Type B pancreatic cell (in vitro differentiated cells): ENCODE measurements at regions not wholly inside any gene's neighbourhood (a gene's known extent, or its start where the extent isn't known, plus 50 kb on each side); places are given as distances from the start of the nearest gene placed in this dataset.

Experiments
- DNase-seq: peaks from one replicate; pipeline ENCODE4 v3.0.0; 2021; ENCODE audit warnings: mixed read lengths; ENCODE audit not compliant: unreplicated experiment; ENCODE audit errors: extremely low spot score
- H3K27ac Mint-ChIP-seq: 2 replicates; pipeline ENCODE4 v1.8.0; 2021; ENCODE audit warnings: mild to moderate bottlenecking, mixed read lengths
- H3K27me3 Mint-ChIP-seq: 2 replicates; pipeline ENCODE4 v1.8.0; 2021; ENCODE audit warnings: mixed read lengths
- H3K36me3 Mint-ChIP-seq: 2 replicates; pipeline ENCODE4 v1.8.0; 2021; ENCODE audit warnings: mixed read lengths
- H3K4me1 Mint-ChIP-seq: one replicate; pipeline ENCODE4 v1.8.0; 2021; ENCODE audit warnings: mixed read lengths; ENCODE audit not compliant: unreplicated experiment
- H3K4me3 Mint-ChIP-seq: 2 replicates; pipeline ENCODE4 v1.8.0; 2021; ENCODE audit warnings: mild to moderate bottlenecking, mixed read lengths
- H3K9me3 Mint-ChIP-seq: 2 replicates; pipeline ENCODE4 v1.8.0; 2021; ENCODE audit warnings: mixed read lengths
- TF ChIP-seq, protein P1 (sequence below): fragments of 200-600 bp; sonication (generic); conservative IDR thresholded peaks from 2 replicates; pipeline ENCODE4 v1.5.0; 2021; ENCODE audit warnings: antibody characterized with exemption, mild to moderate bottlenecking

DNA sequence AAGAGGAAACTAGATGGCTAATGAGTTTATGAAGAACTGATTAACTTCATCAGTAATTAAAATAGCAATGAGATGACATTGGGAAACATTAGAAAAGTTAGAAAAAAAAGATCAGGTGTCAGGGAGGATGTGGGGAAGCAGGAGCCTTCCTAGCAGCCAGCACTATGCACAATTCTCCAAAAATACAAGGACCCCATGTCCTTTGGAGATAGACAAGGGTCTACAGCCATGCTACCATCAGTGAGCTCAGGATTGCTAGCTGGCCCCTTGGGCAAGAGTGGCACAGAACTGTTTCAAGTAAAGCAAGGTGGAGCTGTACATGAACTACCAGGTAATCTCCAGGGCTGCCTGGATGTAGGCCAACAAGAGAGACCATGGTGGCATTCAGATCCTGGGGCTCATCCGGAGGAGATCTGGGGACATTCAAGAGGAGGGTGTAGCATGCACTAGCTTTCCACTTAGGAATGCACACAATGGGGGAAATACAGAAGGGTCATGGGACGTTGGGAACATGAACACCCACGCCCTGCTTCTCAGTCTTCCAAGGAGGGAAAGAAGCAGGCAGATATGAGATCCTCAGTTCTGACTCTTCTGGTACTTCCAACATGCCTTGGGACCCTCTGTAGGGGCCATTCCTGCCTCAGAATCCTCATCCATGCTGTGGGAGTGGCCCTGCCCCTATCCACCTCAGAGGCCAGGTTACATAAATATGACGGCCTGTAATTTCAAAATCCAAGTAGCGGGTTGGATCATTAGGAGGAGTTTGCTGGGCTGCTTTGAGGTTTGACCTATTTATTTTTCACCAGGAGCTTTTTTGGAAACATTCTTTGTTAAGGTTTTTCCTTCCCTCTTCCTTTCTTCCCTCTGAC lies 82.2 kb upstream of the HABP2 start:
- TF ChIP-seq, protein P1, sequence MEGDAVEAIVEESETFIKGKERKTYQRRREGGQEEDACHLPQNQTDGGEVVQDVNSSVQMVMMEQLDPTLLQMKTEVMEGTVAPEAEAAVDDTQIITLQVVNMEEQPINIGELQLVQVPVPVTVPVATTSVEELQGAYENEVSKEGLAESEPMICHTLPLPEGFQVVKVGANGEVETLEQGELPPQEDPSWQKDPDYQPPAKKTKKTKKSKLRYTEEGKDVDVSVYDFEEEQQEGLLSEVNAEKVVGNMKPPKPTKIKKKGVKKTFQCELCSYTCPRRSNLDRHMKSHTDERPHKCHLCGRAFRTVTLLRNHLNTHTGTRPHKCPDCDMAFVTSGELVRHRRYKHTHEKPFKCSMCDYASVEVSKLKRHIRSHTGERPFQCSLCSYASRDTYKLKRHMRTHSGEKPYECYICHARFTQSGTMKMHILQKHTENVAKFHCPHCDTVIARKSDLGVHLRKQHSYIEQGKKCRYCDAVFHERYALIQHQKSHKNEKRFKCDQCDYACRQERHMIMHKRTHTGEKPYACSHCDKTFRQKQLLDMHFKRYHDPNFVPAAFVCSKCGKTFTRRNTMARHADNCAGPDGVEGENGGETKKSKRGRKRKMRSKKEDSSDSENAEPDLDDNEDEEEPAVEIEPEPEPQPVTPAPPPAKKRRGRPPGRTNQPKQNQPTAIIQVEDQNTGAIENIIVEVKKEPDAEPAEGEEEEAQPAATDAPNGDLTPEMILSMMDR, result no peak
- no peak for DNase-seq
- H3K27ac Mint-ChIP-seq, result no peak overlapping the region
- H3K4me3 Mint-ChIP-seq, result no peak overlapping the region
- H3K4me1 Mint-ChIP-seq, result no peaks in the 10 kb centered on the region
- peaks cover 3% of the 10 kb centered on the region for H3K27me3 Mint-ChIP-seq
- no peaks in the 10 kb centered on the region for H3K36me3 Mint-ChIP-seq
- H3K9me3 Mint-ChIP-seq, result peaks cover 9% of the 10 kb centered on the region

DNA sequence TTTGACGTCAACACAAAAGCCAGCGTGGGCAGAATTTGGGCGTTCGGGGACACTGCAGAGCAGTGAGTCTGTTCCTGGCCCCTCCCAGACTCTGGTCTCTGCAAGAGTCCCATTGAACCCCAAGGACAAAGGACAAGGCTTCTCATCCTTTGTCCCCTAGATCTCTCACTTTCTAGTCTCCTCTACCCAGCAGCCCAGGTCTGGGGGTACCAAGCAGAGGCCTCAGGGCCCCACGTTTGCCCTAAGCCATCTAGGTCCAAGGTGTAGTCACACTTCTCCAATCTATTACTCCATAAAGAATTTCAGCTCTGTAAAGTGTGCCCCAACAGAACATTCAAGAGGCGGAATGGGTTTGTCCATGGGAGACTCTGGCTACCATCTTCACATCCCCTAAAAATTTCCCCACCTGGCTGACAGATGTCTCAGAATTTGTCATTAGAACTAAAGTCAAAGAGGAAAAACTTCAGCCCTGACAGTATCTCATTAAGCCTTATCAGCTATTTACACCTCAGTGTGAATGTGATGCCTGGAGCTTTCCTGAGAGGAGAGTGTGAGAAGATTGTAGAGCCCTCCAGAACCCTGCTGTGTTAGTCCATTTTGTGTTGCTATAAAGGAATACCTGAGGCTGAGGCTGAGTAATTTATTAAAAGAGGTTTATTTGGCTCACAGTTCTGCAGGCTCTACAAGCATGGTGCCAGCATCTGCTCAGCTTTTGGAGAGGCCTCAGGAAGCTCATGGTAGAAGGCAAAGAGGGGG lies 81.4 kb upstream of the HABP2 start:
- no peaks in the 10 kb centered on the region for H3K36me3 Mint-ChIP-seq
- H3K9me3 Mint-ChIP-seq, result peaks cover 9% of the 10 kb centered on the region

DNA sequence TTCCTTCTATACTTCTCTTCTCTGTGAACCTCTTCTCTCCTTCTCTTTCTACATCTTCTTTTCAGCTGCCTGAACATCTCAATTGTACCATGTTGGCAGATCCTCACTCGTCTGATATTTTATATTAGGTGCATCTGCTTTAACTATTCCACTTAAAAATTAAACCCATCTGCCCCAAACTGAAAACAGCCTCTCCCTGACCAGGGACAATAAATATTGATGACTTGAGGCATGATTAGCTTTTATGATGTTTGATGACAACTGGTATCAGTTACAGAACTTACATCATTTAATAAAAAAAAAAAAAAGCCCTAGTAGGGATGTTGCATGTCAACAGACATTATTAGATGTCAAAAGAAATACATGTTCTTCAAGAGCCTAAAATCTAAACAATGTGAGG lies 79.8 kb upstream of the HABP2 start:
- H3K9me3 Mint-ChIP-seq, result peaks cover 9% of the 10 kb centered on the region
- H3K4me1 Mint-ChIP-seq, result no peaks in the 10 kb centered on the region
- H3K27me3 Mint-ChIP-seq, result peaks cover 9% of the 10 kb centered on the region
- no peaks in the 10 kb centered on the region for H3K36me3 Mint-ChIP-seq
- no peak overlapping the region for H3K27ac Mint-ChIP-seq
- no peak for DNase-seq
- TF ChIP-seq, protein P1, result no peak
- no peak overlapping the region for H3K4me3 Mint-ChIP-seq

More for the DNA sequence above, 81.4 kb upstream of the HABP2 start:
- H3K27ac Mint-ChIP-seq, result no peak overlapping the region
- peaks cover 9% of the 10 kb centered on the region for H3K27me3 Mint-ChIP-seq
- no peak overlapping the region for H3K4me3 Mint-ChIP-seq
- TF ChIP-seq, protein P1, result no peak
- H3K4me1 Mint-ChIP-seq, result no peaks in the 10 kb centered on the region
- no peak for DNase-seq

DNA sequence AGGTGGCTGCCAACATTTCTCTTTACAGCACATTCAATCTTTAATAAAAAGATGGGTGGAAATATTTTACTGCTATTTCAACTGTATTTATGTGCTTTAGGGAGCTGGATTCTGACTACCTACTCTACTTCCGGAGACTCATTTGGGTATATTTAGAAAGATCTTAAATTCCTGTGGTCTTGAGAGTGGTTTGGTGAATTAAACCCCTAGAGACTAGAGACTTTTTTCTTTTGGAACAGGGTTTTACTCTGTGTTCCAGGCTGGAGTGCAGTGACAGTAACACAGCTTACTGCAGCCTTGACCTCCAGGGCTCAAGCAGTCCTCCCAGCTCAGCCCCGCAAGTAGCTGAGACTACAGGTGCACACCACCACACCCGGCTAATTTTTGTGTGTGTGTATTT lies 79.0 kb upstream of the HABP2 start:
- H3K27ac Mint-ChIP-seq, result no peak overlapping the region
- H3K9me3 Mint-ChIP-seq, result peaks cover 9% of the 10 kb centered on the region

DNA sequence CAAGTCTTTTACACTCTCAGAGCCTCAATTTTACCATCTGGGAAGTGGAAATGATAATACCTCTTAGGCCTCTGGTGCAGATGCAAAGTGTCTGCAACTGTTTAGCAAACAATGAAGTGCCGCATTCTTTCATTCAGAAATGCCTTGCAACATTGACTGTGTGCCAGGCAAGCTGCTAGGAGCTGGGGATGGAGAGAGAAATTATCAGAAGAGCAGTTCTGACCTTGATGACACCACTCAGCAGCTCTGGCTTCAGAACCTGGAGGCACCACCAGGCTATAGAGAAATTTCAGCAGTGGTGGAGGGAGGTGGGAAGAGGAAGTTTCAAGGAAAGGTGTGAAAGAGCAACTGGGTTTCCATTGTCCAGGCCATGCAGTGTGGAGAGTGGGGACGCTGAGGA lies 78.1 kb upstream of the HABP2 start:
- Mint-ChIP-seq H3K4me3 (no peak overlapping the region), H3K27me3 (peaks cover 9% of the 10 kb centered on the region), H3K36me3 (no peaks in the 10 kb centered on the region), H3K4me1 (no peaks in the 10 kb centered on the region), H3K27ac (no peak overlapping the region), H3K9me3 (peaks cover 12% of the 10 kb centered on the region)
- TF ChIP-seq, protein P1, result no peak
- DNase-seq, result no peak

More for the DNA sequence above, 79.0 kb upstream of the HABP2 start:
- no peaks in the 10 kb centered on the region for H3K4me1 Mint-ChIP-seq
- no peak for DNase-seq
- no peaks in the 10 kb centered on the region for H3K36me3 Mint-ChIP-seq
- no peak overlapping the region for H3K4me3 Mint-ChIP-seq
- peaks cover 9% of the 10 kb centered on the region for H3K27me3 Mint-ChIP-seq
- TF ChIP-seq, protein P1, result no peak
